ENCODE measurements at regions not wholly inside any gene's neighbourhood (a gene's known extent, or its start where the extent isn't known, plus 50 kb on each side); places are given as distances from the start of the nearest gene placed in this dataset.

DNA sequence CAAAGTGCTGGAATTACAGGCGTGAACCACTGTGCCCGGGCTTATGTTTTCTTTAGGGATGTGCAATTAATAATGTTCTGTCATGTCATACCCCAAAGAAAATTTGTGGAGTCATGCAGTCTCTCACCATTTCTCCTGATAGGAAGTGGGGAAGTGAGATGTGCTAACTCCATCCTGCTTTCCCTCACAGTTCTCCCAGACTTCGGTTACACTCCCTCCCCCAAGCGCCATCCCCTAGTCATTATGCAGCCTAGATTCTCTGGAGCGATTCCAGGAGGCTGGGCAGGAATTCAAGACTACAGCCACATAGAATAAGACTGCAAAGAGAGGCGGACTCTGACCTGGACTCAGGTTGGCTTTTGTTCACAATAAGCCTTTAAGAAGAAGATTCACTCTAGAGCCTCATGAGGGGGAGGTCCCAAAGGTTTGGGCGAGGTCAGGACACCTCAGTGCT lies 271.4 kb downstream of the ALDH8A1 start:
- TF ChIP-seq, protein P1, sequence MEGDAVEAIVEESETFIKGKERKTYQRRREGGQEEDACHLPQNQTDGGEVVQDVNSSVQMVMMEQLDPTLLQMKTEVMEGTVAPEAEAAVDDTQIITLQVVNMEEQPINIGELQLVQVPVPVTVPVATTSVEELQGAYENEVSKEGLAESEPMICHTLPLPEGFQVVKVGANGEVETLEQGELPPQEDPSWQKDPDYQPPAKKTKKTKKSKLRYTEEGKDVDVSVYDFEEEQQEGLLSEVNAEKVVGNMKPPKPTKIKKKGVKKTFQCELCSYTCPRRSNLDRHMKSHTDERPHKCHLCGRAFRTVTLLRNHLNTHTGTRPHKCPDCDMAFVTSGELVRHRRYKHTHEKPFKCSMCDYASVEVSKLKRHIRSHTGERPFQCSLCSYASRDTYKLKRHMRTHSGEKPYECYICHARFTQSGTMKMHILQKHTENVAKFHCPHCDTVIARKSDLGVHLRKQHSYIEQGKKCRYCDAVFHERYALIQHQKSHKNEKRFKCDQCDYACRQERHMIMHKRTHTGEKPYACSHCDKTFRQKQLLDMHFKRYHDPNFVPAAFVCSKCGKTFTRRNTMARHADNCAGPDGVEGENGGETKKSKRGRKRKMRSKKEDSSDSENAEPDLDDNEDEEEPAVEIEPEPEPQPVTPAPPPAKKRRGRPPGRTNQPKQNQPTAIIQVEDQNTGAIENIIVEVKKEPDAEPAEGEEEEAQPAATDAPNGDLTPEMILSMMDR (IDR thresholded peaks at IDR 0.05): no peak
- no peak for TF ChIP-seq EZH2phosphoT487 (IDR thresholded peaks at IDR 0.05)
- TF ChIP-seq EZH2 (IDR thresholded peaks at IDR 0.05): no peak

All from neural progenitor cell (in vitro differentiated cells).